Lung (tissue), 11 donors: ENCODE measurements at regions not wholly inside any gene's neighbourhood (a gene's known extent, or its start where the extent isn't known, plus 50 kb on each side); places are given as distances from the start of the nearest gene placed in this dataset.

Source experiments
- ATAC-seq: fragments of 200-7000 bp; cut with Tn5 transposase; one replicate; pipeline ENCODE4 v1.9.1; 2020; ENCODE audit warnings: moderate number of reproducible peaks; ENCODE audit not compliant: insufficient read depth, low FRiP score
- DNase-seq, 3 donors: peaks; one replicate each; pipeline ENCODE4 v3.0.0-alpha.2; 2013 to 2017
- H3K27ac ChIP-seq, 2 donors: one replicate each; pipeline ENCODE4 v1.5.1; 2013; ENCODE audit warnings: mild to moderate bottlenecking in 2 of 2, moderate library complexity in 2 of 2, control low read depth in 1 of 2, inconsistent platforms in 1 of 2, low read depth in 1 of 2, low read length in 1 of 2
- H3K27me3 ChIP-seq, 3 donors: one replicate each; pipeline ENCODE4 v1.5.1; 2013; ENCODE audit warnings: low read length in 2 of 3; ENCODE audit not compliant: control insufficient read depth in 3 of 3, insufficient read depth in 3 of 3
- H3K36me3 ChIP-seq, 4 donors: one replicate each; pipeline ENCODE4 v1.5.1; 2013; ENCODE audit warnings: low read length in 4 of 4, mild to moderate bottlenecking in 1 of 4, moderate library complexity in 1 of 4; ENCODE audit not compliant: control insufficient read depth in 4 of 4, insufficient read depth in 4 of 4
- H3K4me1 ChIP-seq, 5 donors: one replicate each; pipeline ENCODE4 v1.5.1; 2013; ENCODE audit warnings: low read length in 5 of 5, mild to moderate bottlenecking in 2 of 5, moderate library complexity in 1 of 5; ENCODE audit not compliant: control insufficient read depth in 5 of 5, insufficient read depth in 5 of 5
- H3K4me3 ChIP-seq: one replicate; pipeline ENCODE4 v1.5.1; 2013; ENCODE audit warnings: mild to moderate bottlenecking, control low read depth, moderate library complexity
- H3K9ac ChIP-seq, 2 donors: one replicate each; pipeline ENCODE4 v1.5.1; 2013; ENCODE audit warnings: low read length in 2 of 2, control low read depth in 1 of 2; ENCODE audit not compliant: insufficient read depth in 1 of 2
- H3K9me3 ChIP-seq, 4 donors: one replicate each; pipeline ENCODE4 v1.5.1; 2013; ENCODE audit warnings: low read length in 3 of 4, mild to moderate bottlenecking in 1 of 4, moderate library complexity in 1 of 4; ENCODE audit not compliant: control insufficient read depth in 4 of 4, insufficient read depth in 3 of 4
- CTCF ChIP-seq: IDR thresholded peaks from 2 replicates; pipeline ENCODE4 v1.5.1; 2012; ENCODE audit warnings: mild to moderate bottlenecking; ENCODE audit errors: control extremely low read depth, extremely low read depth
- WGBS, 2 donors: extraction: QIAGEN DNeasy Blood & Tissue Kit; methylation state at CpG; one replicate each; pipeline ENCODE4 v1.1.7; 2013; 5-methylcytosine and 5-hydroxymethylcytosine counted together
- donor health status: control.
- donor health status: control.
- donor health status: Bipolar disorder and iron deficiency.
- donor health status: healthy.
- donor health status: DM: yes; HTN: yes; CAD: no.

DNA sequence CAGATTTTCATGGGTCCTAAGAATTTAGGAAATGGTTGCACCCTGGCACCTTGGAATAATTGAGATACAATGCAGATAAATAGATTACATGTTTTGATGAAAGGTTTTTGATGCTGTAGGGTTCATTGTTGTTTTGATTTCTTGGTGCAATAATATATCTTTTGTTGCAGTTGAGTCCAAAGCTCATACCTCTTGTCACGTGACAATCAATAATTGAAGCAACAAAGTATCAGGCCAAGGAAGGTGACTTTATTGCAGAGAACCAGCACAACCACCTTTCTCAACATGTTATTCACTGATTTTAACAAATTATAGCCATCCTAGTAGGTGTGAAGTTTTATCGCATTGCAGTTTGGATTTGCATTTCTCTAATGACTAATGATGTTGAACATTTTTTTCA lies 285.5 kb upstream of the SLCO3A1 start:
- no peak for TF ChIP-seq CTCF

DNA sequence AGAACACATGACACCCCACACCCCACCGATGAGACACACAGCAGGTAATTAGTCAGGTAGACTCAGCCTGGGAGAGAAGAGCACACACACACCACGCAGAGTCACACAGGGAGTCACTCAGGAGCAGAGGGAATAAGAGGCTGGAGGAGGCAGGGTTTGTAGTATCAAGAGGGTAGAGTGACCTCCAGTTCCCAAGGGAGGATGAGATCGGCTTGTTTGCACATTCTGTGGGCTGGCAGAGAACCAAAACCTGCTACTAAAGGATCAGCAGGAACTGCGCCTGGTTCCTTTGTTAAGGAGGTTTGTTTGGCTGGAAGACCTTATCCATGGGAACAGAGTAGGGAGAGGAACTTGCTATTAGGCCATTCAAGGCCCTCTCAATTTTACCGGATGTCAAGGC lies 281.4 kb upstream of the SLCO3A1 start:
- Histone ChIP-seq H3K9me3 (no peaks in the 10 kb centered on the region), H3K27me3 (no peaks in the 10 kb centered on the region), H3K4me3 (no peak overlapping the region), H3K36me3 (no peaks in the 10 kb centered on the region), H3K4me1 (no peaks in the 10 kb centered on the region), H3K9ac (no peak overlapping the region), H3K27ac (no peak overlapping the region)
- 58 to 64% methylated on average over 5 of the region's 5 CpGs for WGBS, 2 donors
- no peak for TF ChIP-seq CTCF
- peak in 1 of 3 donors; percentile 35 for DNase-seq
- no peak for ATAC-seq

More for the DNA sequence above, 285.5 kb upstream of the SLCO3A1 start:
- WGBS, 2 donors = 93 to 98% methylated on average over 2 of the region's 2 CpGs
- Histone ChIP-seq H3K4me1 (no peaks in the 10 kb centered on the region), H3K27ac (no peak overlapping the region), H3K9ac (no peak overlapping the region), H3K36me3 (no peaks in the 10 kb centered on the region), H3K4me3 (no peak overlapping the region), H3K9me3 (no peaks in the 10 kb centered on the region), H3K27me3 (no peaks in the 10 kb centered on the region)
- ATAC-seq = no peak
- no peak for DNase-seq

DNA sequence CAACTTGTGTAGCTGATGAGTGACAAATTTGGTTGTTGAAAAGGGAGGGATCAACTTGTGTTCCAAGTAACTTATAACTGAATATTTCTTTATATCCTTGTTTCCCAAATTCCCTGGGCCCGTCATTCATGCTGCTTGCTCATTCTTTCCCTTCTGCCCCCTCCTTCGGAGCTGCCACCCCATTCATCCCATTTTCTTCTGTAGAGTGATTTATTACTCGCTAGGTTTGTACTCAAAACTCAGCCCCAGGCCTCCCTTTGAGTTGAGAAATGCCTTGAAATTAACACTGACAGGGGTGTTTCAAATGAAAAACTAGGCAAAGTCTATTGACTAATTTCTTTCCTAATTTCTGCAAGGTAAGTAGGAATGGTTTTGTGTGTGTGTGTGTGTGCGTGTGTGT lies 277.4 kb upstream of the SLCO3A1 start:
- WGBS, 2 donors = 89 to 92% methylated on average over 4 of the region's 4 CpGs
- no peak for TF ChIP-seq CTCF
- no peak for ATAC-seq
- Histone ChIP-seq H3K27ac (no peak overlapping the region), H3K9ac (no peak overlapping the region), H3K36me3 (no peaks in the 10 kb centered on the region), H3K27me3 (no peaks in the 10 kb centered on the region), H3K9me3 (no peaks in the 10 kb centered on the region), H3K4me3 (no peak overlapping the region), H3K4me1 (peaks cover 0 to 13% (median 0%) of the 10 kb centered on the region in 5 donors)
- DNase-seq = no peak

- Histone ChIP-seq H3K9ac (no peak overlapping the region), H3K27me3 (no peaks in the 10 kb centered on the region), H3K27ac (no peak overlapping the region), H3K9me3 (no peaks in the 10 kb centered on the region), H3K4me3 (no peak overlapping the region), H3K4me1 (peaks cover 0 to 13% (median 0%) of the 10 kb centered on the region in 5 donors), H3K36me3 (no peaks in the 10 kb centered on the region)
- no peak for ATAC-seq
- 67 to 87% methylated on average over 6 of the region's 6 CpGs for WGBS, 2 donors
- peak; percentile 27 to 83 (median 65) for DNase-seq
- TF ChIP-seq CTCF = no peak
These were observed 275.0 kb upstream of the SLCO3A1 start for GRCh38 chr15:91578511-91578910.
